ENCODE measurements at regions not wholly inside any gene's neighbourhood (a gene's known extent, or its start where the extent isn't known, plus 50 kb on each side); places are given as distances from the start of the nearest gene placed in this dataset.

- intact Hi-C loops (cut with micrococcal nuclease) = no loop called here
Measured at GRCh38 chr2:134193006-134193405, 60.9 kb upstream of the MGAT5 start.

DNA sequence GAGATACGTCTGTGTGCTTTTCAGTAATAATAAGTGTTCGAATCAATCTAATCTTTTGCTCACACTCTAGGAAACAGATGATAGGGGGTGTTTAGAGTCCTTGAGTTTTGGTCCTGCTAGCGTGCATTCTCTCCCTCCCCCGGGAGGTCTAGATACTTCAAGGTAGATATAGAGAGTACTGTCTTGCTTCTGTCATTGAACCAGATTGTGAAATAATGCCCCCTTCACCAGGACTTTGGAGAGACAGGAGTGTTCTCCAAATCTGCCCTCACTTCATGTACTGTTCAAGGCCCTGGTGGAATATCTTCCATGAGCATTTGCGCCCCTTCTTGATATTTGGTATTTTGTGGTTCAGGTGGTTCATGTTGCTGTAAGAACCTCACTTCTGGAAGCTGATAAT is 59.4 kb upstream of the MGAT5 start:
- intact Hi-C loops (cut with micrococcal nuclease) = no loop called here

GRCh38 chr2:134195341-134195740 is 58.5 kb upstream of the MGAT5 start:
- intact Hi-C loops (cut with micrococcal nuclease) = no loop called here

DNA sequence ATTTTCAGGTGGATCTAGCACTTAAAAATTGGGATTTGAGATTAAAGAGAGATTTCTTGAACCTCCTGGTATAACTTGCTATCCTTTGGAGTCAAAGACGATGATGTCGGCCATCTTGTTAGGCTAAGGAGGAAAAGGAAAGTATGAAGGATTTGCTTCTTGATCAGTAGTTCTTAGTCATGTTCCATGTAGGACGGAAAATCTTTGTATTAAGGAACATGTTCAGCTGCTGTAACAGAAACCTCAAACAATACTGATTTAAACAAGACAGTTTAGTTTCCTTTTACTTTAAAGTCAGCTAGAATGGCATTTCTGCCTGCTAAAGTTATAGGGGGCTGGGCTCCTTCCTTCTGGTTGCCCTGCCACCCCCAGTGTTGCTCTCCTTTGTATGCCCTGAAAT is 56.4 kb upstream of the MGAT5 start:
- intact Hi-C loops (cut with micrococcal nuclease) = no loop called here

- intact Hi-C loops (cut with micrococcal nuclease) = no loop called here
Measured at GRCh38 chr2:134198006-134198634, 55.8 kb upstream of the MGAT5 start.

- intact Hi-C loops (cut with micrococcal nuclease) = no loop called here
Measured at GRCh38 chr2:134199123-134199522, 54.7 kb upstream of the MGAT5 start.

GRCh38 chr2:134200036-134200618 is 53.7 kb upstream of the MGAT5 start:
- intact Hi-C loops (cut with micrococcal nuclease) = no loop called here

DNA sequence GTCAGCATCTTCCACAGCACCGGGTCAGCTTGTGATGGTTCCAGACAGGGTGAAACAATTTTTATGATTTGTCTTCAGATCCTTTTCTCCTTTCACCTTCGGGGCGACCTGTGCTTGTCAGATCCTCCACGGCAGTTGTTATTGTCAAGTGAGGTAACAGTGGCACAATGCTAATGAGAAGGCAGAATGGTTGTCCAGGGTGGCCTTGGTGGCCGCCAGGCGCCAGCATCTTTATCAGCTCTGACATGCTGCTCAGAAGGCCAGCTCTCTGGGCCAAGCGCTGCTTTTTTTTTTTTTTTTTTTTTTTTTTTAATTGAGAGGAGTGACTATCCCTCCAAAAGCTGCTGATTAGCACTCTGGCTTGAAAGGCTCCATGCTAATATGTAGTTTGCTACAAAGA is 52.3 kb upstream of the MGAT5 start:
- intact Hi-C loops (cut with micrococcal nuclease) = no loop called here

GRCh38 chr2:134202371-134202770 is 51.5 kb upstream of the MGAT5 start:
- intact Hi-C loops (cut with micrococcal nuclease) = no loop called here

- intact Hi-C loops (cut with micrococcal nuclease) = no loop called here
Measured at GRCh38 chr2:134203175-134203574, 50.7 kb upstream of the MGAT5 start.
